Parathyroid adenoma (tissue), 2 donors: ENCODE measurements at regions not wholly inside any gene's neighbourhood (a gene's known extent, or its start where the extent isn't known, plus 50 kb on each side); places are given as distances from the start of the nearest gene placed in this dataset.

ENCODE experiments used
- H2AFZ ChIP-seq: fragments of 300-600 bp; sonication (generic); one replicate; pipeline ENCODE4 v1.7.0; 2017; ENCODE audit warnings: antibody characterized with exemption, mild to moderate bottlenecking
- H3K27ac ChIP-seq: fragments of 300-600 bp; sonication (generic); one replicate; pipeline ENCODE4 v1.7.0; 2017
- H3K27me3 ChIP-seq: fragments of 300-600 bp; sonication (generic); one replicate; pipeline ENCODE4 v1.7.0; 2017; ENCODE audit warnings: low read length; ENCODE audit not compliant: control insufficient read depth, insufficient read depth
- H3K36me3 ChIP-seq: fragments of 300-600 bp; sonication (generic); one replicate; pipeline ENCODE4 v1.7.0; 2017; ENCODE audit warnings: low read length; ENCODE audit not compliant: control insufficient read depth, insufficient read depth
- H3K4me1 ChIP-seq: fragments of 300-600 bp; sonication (generic); one replicate; pipeline ENCODE4 v1.7.0; 2017; ENCODE audit warnings: control low read depth
- H3K4me2 ChIP-seq: fragments of 300-600 bp; sonication (generic); one replicate; pipeline ENCODE4 v1.7.0; 2017; ENCODE audit warnings: low read length
- H3K4me3 ChIP-seq: fragments of 300-600 bp; sonication (generic); one replicate; pipeline ENCODE4 v1.7.0; 2017; ENCODE audit warnings: low read depth, low read length
- H3K79me2 ChIP-seq: fragments of 300-600 bp; sonication (generic); one replicate; pipeline ENCODE4 v1.7.0; 2017; ENCODE audit warnings: control low read depth
- H3K9ac ChIP-seq: fragments of 300-600 bp; sonication (generic); one replicate; pipeline ENCODE4 v1.7.0; 2017; ENCODE audit warnings: mild to moderate bottlenecking
- H3K9me3 ChIP-seq: fragments of 300-600 bp; sonication (generic); one replicate; pipeline ENCODE4 v1.7.0; 2017; ENCODE audit warnings: low read length; ENCODE audit not compliant: control insufficient read depth
- TF ChIP-seq, protein P1 (sequence below): fragments of 300-600 bp; sonication (generic); IDR thresholded peaks from one replicate; pipeline ENCODE4 v1.7.0; 2017; ENCODE audit warnings: antibody characterized with exemption, mild to moderate bottlenecking
- donor health status: primary hyperparathyroidism.

GRCh38 chr3:17995769-17996168 is 253.3 kb upstream of the TBC1D5 start:
- no peaks in the 10 kb centered on the region for H3K27me3 ChIP-seq
- H3K4me1 ChIP-seq = no peaks in the 10 kb centered on the region
- no peaks in the 10 kb centered on the region for H3K36me3 ChIP-seq
- no peak overlapping the region for H3K27ac ChIP-seq
- H3K79me2 ChIP-seq = no peaks in the 10 kb centered on the region
- H3K9ac ChIP-seq = no peak overlapping the region
- H3K4me3 ChIP-seq = no peak overlapping the region
- H3K4me2 ChIP-seq = no peak overlapping the region
- no peak overlapping the region for H2AFZ ChIP-seq
- no peaks in the 10 kb centered on the region for H3K9me3 ChIP-seq
- TF ChIP-seq, protein P1, sequence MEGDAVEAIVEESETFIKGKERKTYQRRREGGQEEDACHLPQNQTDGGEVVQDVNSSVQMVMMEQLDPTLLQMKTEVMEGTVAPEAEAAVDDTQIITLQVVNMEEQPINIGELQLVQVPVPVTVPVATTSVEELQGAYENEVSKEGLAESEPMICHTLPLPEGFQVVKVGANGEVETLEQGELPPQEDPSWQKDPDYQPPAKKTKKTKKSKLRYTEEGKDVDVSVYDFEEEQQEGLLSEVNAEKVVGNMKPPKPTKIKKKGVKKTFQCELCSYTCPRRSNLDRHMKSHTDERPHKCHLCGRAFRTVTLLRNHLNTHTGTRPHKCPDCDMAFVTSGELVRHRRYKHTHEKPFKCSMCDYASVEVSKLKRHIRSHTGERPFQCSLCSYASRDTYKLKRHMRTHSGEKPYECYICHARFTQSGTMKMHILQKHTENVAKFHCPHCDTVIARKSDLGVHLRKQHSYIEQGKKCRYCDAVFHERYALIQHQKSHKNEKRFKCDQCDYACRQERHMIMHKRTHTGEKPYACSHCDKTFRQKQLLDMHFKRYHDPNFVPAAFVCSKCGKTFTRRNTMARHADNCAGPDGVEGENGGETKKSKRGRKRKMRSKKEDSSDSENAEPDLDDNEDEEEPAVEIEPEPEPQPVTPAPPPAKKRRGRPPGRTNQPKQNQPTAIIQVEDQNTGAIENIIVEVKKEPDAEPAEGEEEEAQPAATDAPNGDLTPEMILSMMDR = no peak

DNA sequence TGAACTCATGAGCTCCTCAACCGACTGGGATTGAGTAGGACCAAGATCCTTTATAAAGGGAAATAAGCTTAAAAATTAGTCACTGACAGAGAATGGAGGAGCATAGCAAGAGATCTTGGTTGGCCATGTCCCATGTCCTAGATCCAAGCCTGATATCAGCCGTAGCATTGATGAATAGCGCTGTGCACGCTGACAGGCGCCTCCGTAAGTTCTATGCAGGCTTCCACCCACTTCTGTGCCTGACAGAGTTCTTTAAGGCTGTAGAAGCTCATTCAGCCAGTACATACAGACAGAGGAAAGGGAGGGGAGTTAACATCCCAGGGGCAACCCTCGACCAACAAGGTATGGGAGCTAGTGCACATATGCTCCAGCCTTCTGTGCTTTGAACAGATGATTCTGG is 251.7 kb upstream of the TBC1D5 start:
- Histone ChIP-seq H3K4me3 (no peak overlapping the region), H3K9ac (no peak overlapping the region), H3K36me3 (no peaks in the 10 kb centered on the region), H3K27ac (no peak overlapping the region), H3K79me2 (no peaks in the 10 kb centered on the region), H3K4me2 (no peak overlapping the region), H3K27me3 (no peaks in the 10 kb centered on the region), H3K9me3 (no peaks in the 10 kb centered on the region), H2AFZ (no peak overlapping the region), H3K4me1 (no peaks in the 10 kb centered on the region)
- TF ChIP-seq, protein P1 = no peak

GRCh38 chr3:17990390-17990789 is 248.0 kb upstream of the TBC1D5 start:
- no peaks in the 10 kb centered on the region for H3K9me3 ChIP-seq
- H3K79me2 ChIP-seq = no peaks in the 10 kb centered on the region
- no peak overlapping the region for H3K27ac ChIP-seq
- TF ChIP-seq, protein P1 = no peak
- H3K4me1 ChIP-seq = no peaks in the 10 kb centered on the region
- no peaks in the 10 kb centered on the region for H3K36me3 ChIP-seq
- H3K4me3 ChIP-seq = no peak overlapping the region
- no peak overlapping the region for H2AFZ ChIP-seq
- H3K27me3 ChIP-seq = no peaks in the 10 kb centered on the region
- H3K9ac ChIP-seq = no peak overlapping the region
- no peak overlapping the region for H3K4me2 ChIP-seq

GRCh38 chr3:17986348-17986816 is 244.0 kb upstream of the TBC1D5 start:
- no peak overlapping the region for H3K27ac ChIP-seq

More at GRCh38 chr3:17986348-17986816, 244.0 kb upstream of the TBC1D5 start:
- TF ChIP-seq, protein P1 = no peak
- no peak overlapping the region for H3K4me2 ChIP-seq
- H3K27me3 ChIP-seq = no peaks in the 10 kb centered on the region
- no peaks in the 10 kb centered on the region for H3K36me3 ChIP-seq
- no peaks in the 10 kb centered on the region for H3K9me3 ChIP-seq
- no peaks in the 10 kb centered on the region for H3K4me1 ChIP-seq
- H2AFZ ChIP-seq = no peak overlapping the region
- no peak overlapping the region for H3K9ac ChIP-seq
- H3K4me3 ChIP-seq = no peak overlapping the region
- no peaks in the 10 kb centered on the region for H3K79me2 ChIP-seq
